RWPE1 (cell line): ENCODE measurements at regions not wholly inside any gene's neighbourhood (a gene's known extent, or its start where the extent isn't known, plus 50 kb on each side); places are given as distances from the start of the nearest gene placed in this dataset.

Experiments
- CTCF ChIA-PET: fragments of 350-600 bp; sonication (Branson Sonifier 250); formaldehyde crosslinking; extraction: SDS; loops from one replicate; lab custom pipeline; 2021; lab: Yijun Ruan, JAX
- POLR2A ChIA-PET: fragments of 400-600 bp; formaldehyde crosslinking; extraction: SDS; loops from one replicate; lab custom pipeline; 2020; ENCODE audit warnings: antibody characterized with exemption; ENCODE audit not compliant: low non-redundant PET; lab: Yijun Ruan, JAX
- DNase-seq: peaks from one replicate; pipeline ENCODE4 v3.0.0; 2012; ENCODE audit warnings: low spot score
- H3K27ac ChIP-seq: fragments of 450-650 bp; 2 replicates; pipeline ENCODE4 v1.5.1; 2017
- CTCF ChIP-seq: fragments of 450-650 bp; conservative IDR thresholded peaks from 2 replicates; pipeline ENCODE4 v1.5.1; 2017; ENCODE audit warnings: low read depth, mild to moderate bottlenecking

GRCh38 chr15:46618984-46619383 lies 984.2 kb downstream of the SQOR start:
- no peak overlapping the region for H3K27ac ChIP-seq
- ChIA-PET POLR2A (no interaction called here), CTCF (no interaction called here)
- no peak for TF ChIP-seq CTCF
- no peak for DNase-seq

GRCh38 chr15:46620392-46621013 lies 985.7 kb downstream of the SQOR start:
- ChIA-PET POLR2A (no interaction called here), CTCF (no interaction called here)
- DNase-seq, result no peak
- TF ChIP-seq CTCF, result no peak
- no peak overlapping the region for H3K27ac ChIP-seq

- ChIA-PET CTCF (no interaction called here), POLR2A (no interaction called here)
- TF ChIP-seq CTCF, result no peak
- no peak overlapping the region for H3K27ac ChIP-seq
- DNase-seq, result no peak
These were observed 988.0 kb downstream of the SQOR start for GRCh38 chr15:46622851-46623250.

DNA sequence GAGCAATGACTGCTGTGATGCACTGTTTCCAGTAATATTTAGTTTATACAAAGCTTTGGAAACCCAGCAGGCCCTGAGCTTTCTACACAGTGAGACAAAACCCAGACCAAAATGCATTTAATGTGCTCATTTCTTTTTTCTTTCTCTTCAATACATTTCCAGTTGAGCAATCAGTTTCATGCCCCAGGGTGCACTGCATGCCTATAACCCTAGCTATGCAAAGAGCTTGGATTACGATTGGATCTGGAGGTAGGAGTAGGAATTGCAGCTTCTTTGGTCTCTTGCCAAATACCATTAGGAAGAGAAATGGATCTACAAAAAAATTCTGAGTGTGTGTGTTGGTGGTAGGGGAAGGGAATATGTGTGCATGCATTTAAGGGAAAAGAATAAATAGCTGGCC lies 1001.4 kb downstream of the SQOR start:
- POLR2A ChIA-PET, result no interaction called here
- CTCF ChIA-PET, result interaction anchor here (0.6 kb wide), 1 partner anchor 811 kb away, joined by 3 read pairs; no protein-coding TSS in a partner anchor
- no peak for DNase-seq
- no peak for TF ChIP-seq CTCF
- H3K27ac ChIP-seq, result no peak overlapping the region

GRCh38 chr15:46644501-46645481 lies 1010.0 kb downstream of the SQOR start:
- ChIA-PET POLR2A (no interaction called here), CTCF (no interaction called here)
- no peak for TF ChIP-seq CTCF
- no peak overlapping the region for H3K27ac ChIP-seq
- no peak for DNase-seq

DNA sequence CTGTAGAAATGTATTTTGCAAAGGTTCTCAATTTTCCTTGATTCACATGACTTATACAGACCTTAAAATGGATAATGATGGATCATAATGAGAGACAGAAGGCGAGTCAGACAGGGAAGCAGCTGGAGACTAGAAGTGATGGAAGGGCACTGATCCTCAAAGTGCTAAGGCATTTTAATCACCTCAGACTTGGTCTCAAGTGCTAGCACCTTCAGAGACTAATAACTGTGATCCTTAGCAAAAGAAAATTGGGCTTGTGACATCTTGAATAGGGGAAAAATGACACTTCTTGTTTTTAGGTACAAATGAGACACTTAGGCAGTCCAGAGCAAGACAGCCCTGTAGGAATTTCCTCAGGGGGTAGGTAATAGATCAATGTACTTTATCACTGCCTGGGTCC lies 1011.7 kb downstream of the SQOR start:
- DNase-seq, result no peak
- no peak for TF ChIP-seq CTCF
- no peak overlapping the region for H3K27ac ChIP-seq
- ChIA-PET POLR2A (no interaction called here), CTCF (no interaction called here)
